NT2/D1 (cell line): ENCODE measurements at regions not wholly inside any gene's neighbourhood (a gene's known extent, or its start where the extent isn't known, plus 50 kb on each side); places are given as distances from the start of the nearest gene placed in this dataset.

ENCODE experiments used
- YY1 ChIP-seq: IDR thresholded peaks from 2 replicates; pipeline ENCODE4 v1.6.1; 2011; ENCODE audit not compliant: insufficient read length, insufficient read depth
- ZNF274 ChIP-seq: IDR thresholded peaks from 2 replicates; pipeline ENCODE4 v1.6.1; 2011; ENCODE audit warnings: mild to moderate bottlenecking, low read depth, low read length

- TF ChIP-seq YY1 (no peak), ZNF274 (no peak)
These were observed 180.1 kb upstream of the PTBP2 start for GRCh38 chr1:96541491-96541890.
